Caco-2 (cell line): ENCODE measurements at regions not wholly inside any gene's neighbourhood (a gene's known extent, or its start where the extent isn't known, plus 50 kb on each side); places are given as distances from the start of the nearest gene placed in this dataset.
A peak's percentile ranks its signal among the peaks of the same experiment; 100 is the strongest.

Source experiments
- BruUV-seq: library from RNA; stranded (reverse); fragments of 400-500 nt; replicated peaks from 2 replicates; lab custom pipeline; 2021; lab: Mats Ljungman, UMichigan
- CTCF ChIA-PET: fragments of 300-600 bp; sonication (Branson Sonifier 250); formaldehyde crosslinking; loops from one replicate; lab custom pipeline; 2022; ENCODE audit warnings: antibody characterized with exemption; lab: Charles Lee
- POLR2A ChIA-PET: fragments of 300-600 bp; sonication (Branson Sonifier 250); formaldehyde crosslinking; loops from one replicate; lab custom pipeline; 2022; ENCODE audit warnings: antibody characterized with exemption; lab: Charles Lee
- DNase-seq, 2 experiments: peaks; one replicate each; pipeline versions ENCODE4 v3.0.0 to v3.0.0-alpha.2; 2020 to 2022
- H3K27me3 ChIP-seq: replicated peaks from 2 replicates; pipeline ENCODE4 v1.6.0; 2011; ENCODE audit warnings: low read length; ENCODE audit not compliant: control insufficient read depth, insufficient read depth
- H3K36me3 ChIP-seq: 2 replicates; pipeline ENCODE4 v1.5.1; 2011; ENCODE audit warnings: low read length; ENCODE audit not compliant: control insufficient read depth, insufficient read depth
- H3K4me1 ChIP-seq: fragments of 250-450 bp; sonication (Bioruptor Pico); 2 replicates; pipeline ENCODE4 v1.5.1; 2020; ENCODE audit warnings: mild to moderate bottlenecking
- H3K4me3 ChIP-seq: 2 replicates; pipeline ENCODE4 v1.5.1; 2011; ENCODE audit warnings: low read depth, mild to moderate bottlenecking, control low read depth, low read length
- H3K9me3 ChIP-seq: fragments of 250-450 bp; sonication (Bioruptor Pico); 2 replicates; pipeline ENCODE4 v1.5.1; 2020; ENCODE audit warnings: mild to moderate bottlenecking, moderate library complexity
- H3K27ac Mint-ChIP-seq: one replicate; pipeline ENCODE4 v1.8.0; 2022; ENCODE audit warnings: mixed read lengths; ENCODE audit not compliant: unreplicated experiment
- H3K27me3 Mint-ChIP-seq: one replicate; pipeline ENCODE4 v1.8.0; 2022; ENCODE audit warnings: mixed read lengths; ENCODE audit not compliant: insufficient read depth, unreplicated experiment
- H3K36me3 Mint-ChIP-seq: one replicate; pipeline ENCODE4 v1.8.0; 2022; ENCODE audit warnings: mild to moderate bottlenecking, mixed read lengths; ENCODE audit not compliant: insufficient read depth, unreplicated experiment
- H3K4me1 Mint-ChIP-seq: one replicate; pipeline ENCODE4 v1.8.0; 2022; ENCODE audit warnings: low read depth, mixed read lengths; ENCODE audit not compliant: unreplicated experiment
- H3K4me3 Mint-ChIP-seq: one replicate; pipeline ENCODE4 v1.8.0; 2022; ENCODE audit warnings: mild to moderate bottlenecking, moderate library complexity, mixed read lengths; ENCODE audit not compliant: unreplicated experiment
- H3K9me3 Mint-ChIP-seq: one replicate; pipeline ENCODE4 v1.8.0; 2022; ENCODE audit warnings: mixed read lengths; ENCODE audit not compliant: unreplicated experiment
- intact Hi-C: fragments of 100-400 bp; cut with micrococcal nuclease; formaldehyde crosslinking; loops from one replicate; pipeline ENCODE4 v1.10.0; 2022; ENCODE audit not compliant: unreplicated experiment
- TF ChIP-seq, protein P1 (sequence below), 2 experiments: fragments of 200-600 bp in 1 of 2; IDR thresholded peaks; 1 replicate in 1 of 2; 2 replicates in 1 of 2; pipeline versions ENCODE4 v1.5.1 to v1.8.0; 2011 to 2022; ENCODE audit warnings: antibody characterized with exemption in 1 of 2, control low read depth in 1 of 2, inconsistent platforms in 1 of 2, low read depth in 1 of 2, low read length in 1 of 2, mild to moderate bottlenecking in 1 of 2, moderate library complexity in 1 of 2; ENCODE audit not compliant: insufficient read depth in 1 of 2, severe bottlenecking in 1 of 2, unreplicated experiment in 1 of 2

GRCh38 chr1:218165701-218166114, 119.4 kb upstream of the RRP15 start:
- H3K4me3 ChIP-seq: peak overlapping the region; percentile 37
- intact Hi-C loops: no loop called here
- no peaks in the 10 kb centered on the region for H3K36me3 ChIP-seq
- Mint-ChIP-seq H3K4me1 (peaks cover 13% of the 10 kb centered on the region), H3K4me3 (peak overlapping the region; percentile 74), H3K36me3 (no peaks in the 10 kb centered on the region), H3K27me3 (peaks cover 31% of the 10 kb centered on the region), H3K9me3 (no peaks in the 10 kb centered on the region), H3K27ac (no peak overlapping the region)
- DNase-seq: no peak
- H3K4me1 ChIP-seq: no peaks in the 10 kb centered on the region
- TF ChIP-seq, protein P1, sequence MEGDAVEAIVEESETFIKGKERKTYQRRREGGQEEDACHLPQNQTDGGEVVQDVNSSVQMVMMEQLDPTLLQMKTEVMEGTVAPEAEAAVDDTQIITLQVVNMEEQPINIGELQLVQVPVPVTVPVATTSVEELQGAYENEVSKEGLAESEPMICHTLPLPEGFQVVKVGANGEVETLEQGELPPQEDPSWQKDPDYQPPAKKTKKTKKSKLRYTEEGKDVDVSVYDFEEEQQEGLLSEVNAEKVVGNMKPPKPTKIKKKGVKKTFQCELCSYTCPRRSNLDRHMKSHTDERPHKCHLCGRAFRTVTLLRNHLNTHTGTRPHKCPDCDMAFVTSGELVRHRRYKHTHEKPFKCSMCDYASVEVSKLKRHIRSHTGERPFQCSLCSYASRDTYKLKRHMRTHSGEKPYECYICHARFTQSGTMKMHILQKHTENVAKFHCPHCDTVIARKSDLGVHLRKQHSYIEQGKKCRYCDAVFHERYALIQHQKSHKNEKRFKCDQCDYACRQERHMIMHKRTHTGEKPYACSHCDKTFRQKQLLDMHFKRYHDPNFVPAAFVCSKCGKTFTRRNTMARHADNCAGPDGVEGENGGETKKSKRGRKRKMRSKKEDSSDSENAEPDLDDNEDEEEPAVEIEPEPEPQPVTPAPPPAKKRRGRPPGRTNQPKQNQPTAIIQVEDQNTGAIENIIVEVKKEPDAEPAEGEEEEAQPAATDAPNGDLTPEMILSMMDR (IDR thresholded peaks at IDR 0.05; ENCODE audit: insufficient read depth in 1 of 2, low read depth in 1 of 2, low read length in 1 of 2, severe bottlenecking in 1 of 2, unreplicated experiment in 1 of 2): no peak
- H3K9me3 ChIP-seq: no peaks in the 10 kb centered on the region
- 0 out of 2 replicates have a peak, but pooled peaks cover 2% of the 10 kb centered on the region for H3K27me3 ChIP-seq
- BruUV-seq: no TSS peak
- CTCF ChIA-PET: no interaction called here
- POLR2A ChIA-PET: no interaction called here

GRCh38 chr1:218166268-218166945, 118.7 kb upstream of the RRP15 start:
- Mint-ChIP-seq H3K27ac (no peak overlapping the region), H3K27me3 (peaks cover 34% of the 10 kb centered on the region), H3K9me3 (no peaks in the 10 kb centered on the region), H3K4me3 (peak overlapping the region; percentile 74), H3K4me1 (peaks cover 13% of the 10 kb centered on the region), H3K36me3 (no peaks in the 10 kb centered on the region)
- Histone ChIP-seq H3K27me3 (0 out of 2 replicates have a peak, but pooled peaks cover 2% of the 10 kb centered on the region), H3K36me3 (no peaks in the 10 kb centered on the region), H3K4me3 (no peak overlapping the region), H3K9me3 (no peaks in the 10 kb centered on the region), H3K4me1 (no peaks in the 10 kb centered on the region)
- intact Hi-C loops: no loop called here
- TF ChIP-seq, protein P1 (IDR thresholded peaks at IDR 0.05; ENCODE audit: insufficient read depth in 1 of 2, low read depth in 1 of 2, low read length in 1 of 2, severe bottlenecking in 1 of 2, unreplicated experiment in 1 of 2): no peak
- ChIA-PET POLR2A (no interaction called here), CTCF (no interaction called here)
- BruUV-seq: no TSS peak
- no peak for DNase-seq

DNA sequence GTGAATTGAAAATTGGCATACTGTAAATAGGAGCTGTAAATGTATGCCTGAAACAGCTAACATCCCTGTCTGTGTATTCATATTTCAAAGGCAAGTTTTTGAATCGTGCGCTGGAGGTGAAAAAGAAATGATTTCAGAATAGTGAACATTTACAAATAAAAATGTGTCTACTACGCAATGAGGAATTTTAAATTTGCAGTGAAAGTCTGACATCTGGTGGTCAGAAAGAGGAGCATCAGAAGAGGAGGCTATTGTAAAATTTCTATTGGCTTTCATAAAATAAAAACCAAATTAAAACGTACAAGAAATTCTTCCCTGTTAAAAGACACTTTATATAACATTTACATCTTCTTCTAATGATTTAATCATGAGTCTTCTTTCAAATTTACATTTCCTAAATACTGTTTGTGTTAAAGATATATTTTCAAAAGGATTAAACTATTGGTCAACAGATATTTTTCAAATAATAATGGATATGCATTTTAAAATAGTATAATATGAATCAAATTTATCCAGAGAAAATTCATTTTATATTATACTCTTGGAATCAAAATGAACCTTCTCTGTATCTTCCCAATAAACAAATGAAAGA, 113.7 kb upstream of the RRP15 start:
- H3K4me1 ChIP-seq: no peaks in the 10 kb centered on the region
- H3K4me3 ChIP-seq: no peak overlapping the region
- Mint-ChIP-seq H3K4me3 (no peak overlapping the region), H3K27me3 (peaks cover 15% of the 10 kb centered on the region), H3K36me3 (no peaks in the 10 kb centered on the region), H3K27ac (no peak overlapping the region), H3K4me1 (no peaks in the 10 kb centered on the region), H3K9me3 (no peaks in the 10 kb centered on the region)
- POLR2A ChIA-PET: no interaction called here
- H3K27me3 ChIP-seq: no peaks in the 10 kb centered on the region; the same call in 1 of the 2 replicates
- TF ChIP-seq, protein P1 (IDR thresholded peaks at IDR 0.05; ENCODE audit: insufficient read depth in 1 of 2, low read depth in 1 of 2, low read length in 1 of 2, severe bottlenecking in 1 of 2, unreplicated experiment in 1 of 2): peak; percentile 74
- no peaks in the 10 kb centered on the region for H3K36me3 ChIP-seq
- intact Hi-C loops: loop anchor here (1.0 kb wide), 2 partner anchors 282 to 1421 kb away; no protein-coding TSS in a partner anchor
- CTCF ChIA-PET: no interaction called here
- peak in 1 of 2 experiments; percentile 17 for DNase-seq
- H3K9me3 ChIP-seq: no peaks in the 10 kb centered on the region
- BruUV-seq: no TSS peak
